ENCODE measurements at regions not wholly inside any gene's neighbourhood (a gene's known extent, or its start where the extent isn't known, plus 50 kb on each side); places are given as distances from the start of the nearest gene placed in this dataset.
"Not testable (repeated sequence)": the region's sequence is repeated elsewhere in the genome, so short reads cannot be mapped to it uniquely, and the experiment has no call there.

GRCh38 chr3:191680989-191681597 lies 220.1 kb downstream of the PYDC2 start:
- intact Hi-C loops (cut with DNase I), result no loop called here
- no peak for DNase-seq
- TF ChIP-seq, protein P1, sequence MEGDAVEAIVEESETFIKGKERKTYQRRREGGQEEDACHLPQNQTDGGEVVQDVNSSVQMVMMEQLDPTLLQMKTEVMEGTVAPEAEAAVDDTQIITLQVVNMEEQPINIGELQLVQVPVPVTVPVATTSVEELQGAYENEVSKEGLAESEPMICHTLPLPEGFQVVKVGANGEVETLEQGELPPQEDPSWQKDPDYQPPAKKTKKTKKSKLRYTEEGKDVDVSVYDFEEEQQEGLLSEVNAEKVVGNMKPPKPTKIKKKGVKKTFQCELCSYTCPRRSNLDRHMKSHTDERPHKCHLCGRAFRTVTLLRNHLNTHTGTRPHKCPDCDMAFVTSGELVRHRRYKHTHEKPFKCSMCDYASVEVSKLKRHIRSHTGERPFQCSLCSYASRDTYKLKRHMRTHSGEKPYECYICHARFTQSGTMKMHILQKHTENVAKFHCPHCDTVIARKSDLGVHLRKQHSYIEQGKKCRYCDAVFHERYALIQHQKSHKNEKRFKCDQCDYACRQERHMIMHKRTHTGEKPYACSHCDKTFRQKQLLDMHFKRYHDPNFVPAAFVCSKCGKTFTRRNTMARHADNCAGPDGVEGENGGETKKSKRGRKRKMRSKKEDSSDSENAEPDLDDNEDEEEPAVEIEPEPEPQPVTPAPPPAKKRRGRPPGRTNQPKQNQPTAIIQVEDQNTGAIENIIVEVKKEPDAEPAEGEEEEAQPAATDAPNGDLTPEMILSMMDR (IDR thresholded peaks at IDR 0.05), result no peak
- TF ChIP-seq POLR2A (IDR thresholded peaks at IDR 0.05), result no peak
- H3K4me1 ChIP-seq (replicated peaks in 1 of 2), result no peaks in the 10 kb centered on the region
- H3K4me3 ChIP-seq, result no peak overlapping the region
- H3K27me3 ChIP-seq, result no peaks in the 10 kb centered on the region
- no peak overlapping the region for H3K27ac ChIP-seq
- no peaks in the 10 kb centered on the region for H3K9me3 ChIP-seq (replicated peaks in 1 of 3)
- no peaks in the 10 kb centered on the region for H3K36me3 ChIP-seq (replicated peaks in 1 of 2)
- WGBS, 4 donors, result 34 to 40% (median 37%) methylated on average over 3 of the region's 3 CpGs

- H3K9me3 ChIP-seq (replicated peaks in 1 of 3), result no peaks in the 10 kb centered on the region
- H3K36me3 ChIP-seq (replicated peaks in 1 of 2), result no peaks in the 10 kb centered on the region
- H3K27ac ChIP-seq, result no peak overlapping the region
- no peak for DNase-seq
- H3K27me3 ChIP-seq, result no peaks in the 10 kb centered on the region
- no peaks in the 10 kb centered on the region for H3K4me1 ChIP-seq (replicated peaks in 1 of 2)
- 78 to 91% (median 84%) methylated on average over 5 of the region's 5 CpGs for WGBS, 4 donors
- H3K4me3 ChIP-seq, result no peak overlapping the region
- no peak for TF ChIP-seq POLR2A (IDR thresholded peaks at IDR 0.05)
- TF ChIP-seq, protein P1 (IDR thresholded peaks at IDR 0.05), result no peak
- intact Hi-C loops (cut with DNase I), result no loop called here
Observed at GRCh38 chr3:191682961-191683360, 222.0 kb downstream of the PYDC2 start.

GRCh38 chr3:191686626-191687025 lies 225.7 kb downstream of the PYDC2 start:
- H3K9me3 ChIP-seq (replicated peaks in 1 of 3), result no peaks in the 10 kb centered on the region
- no peak overlapping the region for H3K27ac ChIP-seq
- H3K4me1 ChIP-seq (replicated peaks in 1 of 2), result no peaks in the 10 kb centered on the region
- H3K4me3 ChIP-seq, result no peak overlapping the region
- TF ChIP-seq, protein P1 (IDR thresholded peaks at IDR 0.05), result no peak
- TF ChIP-seq POLR2A (IDR thresholded peaks at IDR 0.05), result no peak
- intact Hi-C loops (cut with DNase I), result no loop called here
- H3K36me3 ChIP-seq (replicated peaks in 1 of 2), result no peaks in the 10 kb centered on the region
- H3K27me3 ChIP-seq, result no peaks in the 10 kb centered on the region
- DNase-seq, result no peak

- H3K4me1 ChIP-seq (replicated peaks in 1 of 2), result no peaks in the 10 kb centered on the region
- no peak for DNase-seq
- intact Hi-C loops (cut with DNase I), result no loop called here
- no peaks in the 10 kb centered on the region for H3K9me3 ChIP-seq (replicated peaks in 1 of 3)
- H3K27me3 ChIP-seq, result no peaks in the 10 kb centered on the region
- H3K27ac ChIP-seq, result no peak overlapping the region
- H3K4me3 ChIP-seq, result no peak overlapping the region
- H3K36me3 ChIP-seq (replicated peaks in 1 of 2), result no peaks in the 10 kb centered on the region
- TF ChIP-seq, protein P1 (IDR thresholded peaks at IDR 0.05), result no peak
- no peak for TF ChIP-seq POLR2A (IDR thresholded peaks at IDR 0.05)
- whole genome bisulfite sequencing, 4 donors, result 64 to 80% (median 73%) methylated on average over 6 of the region's 6 CpGs
Observed at GRCh38 chr3:191688756-191689433, 227.9 kb downstream of the PYDC2 start.

- H3K4me3 ChIP-seq; DNase-seq; H3K27me3 ChIP-seq; H3K4me1 ChIP-seq (replicated peaks in 1 of 2); H3K36me3 ChIP-seq (replicated peaks in 1 of 2); H3K9me3 ChIP-seq (replicated peaks in 1 of 3); H3K27ac ChIP-seq; intact Hi-C loops (cut with DNase I): not testable (repeated sequence)
- 51 to 91% (median 74%) methylated on average over 2 to 3 of the region's 3 CpGs for WGBS, 4 donors
Observed at GRCh38 chr3:191691184-191691583, 230.2 kb downstream of the PYDC2 start.

Data from adrenal gland (tissue), 9 donors.